NCI-H526 treated with DMSO at 0.1 percent for 48 hours (cell line): ENCODE measurements at regions not wholly inside any gene's neighbourhood (a gene's known extent, or its start where the extent isn't known, plus 50 kb on each side); places are given as distances from the start of the nearest gene placed in this dataset.
"Not testable (repeated sequence)": the region's sequence is repeated elsewhere in the genome, so short reads cannot be mapped to it uniquely, and the experiment has no call there.

Source experiments
- DNase-seq: peaks from one replicate; lab custom pipeline; 2025; lab: John Stamatoyannopoulos, UW

GRCh38 chr12:67039995-67040860 lies 228.9 kb upstream of the CAND1 start:
- no peak for DNase-seq

GRCh38 chr12:67040861-67041137 lies 228.4 kb upstream of the CAND1 start:
- DNase-seq, result no peak

GRCh38 chr12:67042697-67043131 lies 226.4 kb upstream of the CAND1 start:
- no peak for DNase-seq

- no peak for DNase-seq
Measured at GRCh38 chr12:67043771-67044170, 225.4 kb upstream of the CAND1 start.

- no peak for DNase-seq
Measured at GRCh38 chr12:67045650-67046049, 223.5 kb upstream of the CAND1 start.

GRCh38 chr12:67046062-67046461 lies 223.1 kb upstream of the CAND1 start:
- no peak for DNase-seq

- DNase-seq, result no peak
Measured at GRCh38 chr12:67047634-67048033, 221.5 kb upstream of the CAND1 start.

- no peak for DNase-seq
Measured at GRCh38 chr12:67048371-67048770, 220.8 kb upstream of the CAND1 start.

- DNase-seq, result not testable (repeated sequence)
Measured at GRCh38 chr12:67049199-67049598, 220.0 kb upstream of the CAND1 start.

- DNase-seq, result no peak
Measured at GRCh38 chr12:67052981-67053380, 216.2 kb upstream of the CAND1 start.

- DNase-seq, result no peak
Measured at GRCh38 chr12:67056329-67056728, 212.8 kb upstream of the CAND1 start.

GRCh38 chr12:67057072-67057471 lies 212.1 kb upstream of the CAND1 start:
- DNase-seq, result no peak

- DNase-seq, result no peak
Measured at GRCh38 chr12:67062193-67062592, 207.0 kb upstream of the CAND1 start.

- no peak for DNase-seq
Measured at GRCh38 chr12:67067453-67068203, 201.5 kb upstream of the CAND1 start.

GRCh38 chr12:67068204-67068731 lies 200.9 kb upstream of the CAND1 start:
- DNase-seq, result no peak

- DNase-seq, result peak; percentile 37
Measured at GRCh38 chr12:67068761-67069450, 200.3 kb upstream of the CAND1 start.

- DNase-seq, result peak; percentile 25
Measured at GRCh38 chr12:67069451-67070306, 199.5 kb upstream of the CAND1 start.

- DNase-seq, result no peak
Measured at GRCh38 chr12:67070307-67070600, 198.9 kb upstream of the CAND1 start.

GRCh38 chr12:67070604-67071003 lies 198.6 kb upstream of the CAND1 start:
- no peak for DNase-seq

- DNase-seq, result not testable (repeated sequence)
Measured at GRCh38 chr12:67072281-67072680, 196.9 kb upstream of the CAND1 start.

GRCh38 chr12:67073336-67073735 lies 195.8 kb upstream of the CAND1 start:
- no peak for DNase-seq

GRCh38 chr12:67074072-67074471 lies 195.1 kb upstream of the CAND1 start:
- no peak for DNase-seq
